MM.1S (cell line): ENCODE measurements at regions not wholly inside any gene's neighbourhood (a gene's known extent, or its start where the extent isn't known, plus 50 kb on each side); places are given as distances from the start of the nearest gene placed in this dataset.

Experiments
- EZH2 ChIP-seq: fragments of 300-600 bp; sonication (generic); optimal IDR thresholded peaks from 2 replicates; pipeline ENCODE3; 2017; ENCODE audit warnings: low read depth, mild to moderate bottlenecking, antibody characterized with exemption, low read length, mixed read lengths
- EZH2phosphoT487 ChIP-seq: fragments of 300-600 bp; sonication (generic); IDR thresholded peaks from 2 replicates; pipeline ENCODE4 v1.6.1; 2018; ENCODE audit warnings: antibody characterized with exemption, low read length
- TF ChIP-seq, protein P1 (sequence below): fragments of 300-600 bp; sonication (generic); IDR thresholded peaks from 2 replicates; pipeline ENCODE4 v1.5.1; 2016; ENCODE audit warnings: antibody characterized with exemption, low read length, mixed read lengths

DNA sequence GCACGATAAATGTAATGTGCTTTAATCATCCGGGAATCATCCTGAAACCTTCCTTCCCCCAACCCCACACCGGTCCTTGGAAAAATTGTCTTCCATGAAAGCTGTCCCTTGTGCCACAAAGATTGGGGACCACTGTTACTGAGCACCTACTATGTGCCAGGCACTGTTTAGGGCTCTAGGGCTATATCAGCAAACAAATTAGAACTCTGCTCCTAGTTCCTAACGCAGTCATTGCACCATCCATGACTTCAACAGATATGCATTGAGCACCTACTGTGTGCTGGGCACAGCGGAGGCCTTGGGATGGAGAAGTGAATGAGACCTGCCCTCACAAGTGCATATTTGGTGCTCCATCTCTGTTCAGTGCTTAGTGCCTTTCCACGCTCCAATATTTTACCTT is 50.3 kb upstream of the BLCAP start:
- TF ChIP-seq, protein P1, sequence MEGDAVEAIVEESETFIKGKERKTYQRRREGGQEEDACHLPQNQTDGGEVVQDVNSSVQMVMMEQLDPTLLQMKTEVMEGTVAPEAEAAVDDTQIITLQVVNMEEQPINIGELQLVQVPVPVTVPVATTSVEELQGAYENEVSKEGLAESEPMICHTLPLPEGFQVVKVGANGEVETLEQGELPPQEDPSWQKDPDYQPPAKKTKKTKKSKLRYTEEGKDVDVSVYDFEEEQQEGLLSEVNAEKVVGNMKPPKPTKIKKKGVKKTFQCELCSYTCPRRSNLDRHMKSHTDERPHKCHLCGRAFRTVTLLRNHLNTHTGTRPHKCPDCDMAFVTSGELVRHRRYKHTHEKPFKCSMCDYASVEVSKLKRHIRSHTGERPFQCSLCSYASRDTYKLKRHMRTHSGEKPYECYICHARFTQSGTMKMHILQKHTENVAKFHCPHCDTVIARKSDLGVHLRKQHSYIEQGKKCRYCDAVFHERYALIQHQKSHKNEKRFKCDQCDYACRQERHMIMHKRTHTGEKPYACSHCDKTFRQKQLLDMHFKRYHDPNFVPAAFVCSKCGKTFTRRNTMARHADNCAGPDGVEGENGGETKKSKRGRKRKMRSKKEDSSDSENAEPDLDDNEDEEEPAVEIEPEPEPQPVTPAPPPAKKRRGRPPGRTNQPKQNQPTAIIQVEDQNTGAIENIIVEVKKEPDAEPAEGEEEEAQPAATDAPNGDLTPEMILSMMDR, result no peak
- TF ChIP-seq EZH2 (no peak), EZH2phosphoT487 (no peak)
